Trophoblast cell (in vitro differentiated cells and primary cell): ENCODE measurements at regions not wholly inside any gene's neighbourhood (a gene's known extent, or its start where the extent isn't known, plus 50 kb on each side); places are given as distances from the start of the nearest gene placed in this dataset.
A peak's percentile ranks its signal among the peaks of the same experiment; 100 is the strongest.

Experiments
- DNase-seq, 2 donors: peaks; one replicate each; pipeline ENCODE4 v3.0.0-alpha.2; 2016
- H2AFZ ChIP-seq: 2 replicates; pipeline ENCODE4 v1.6.1; 2013; ENCODE audit warnings: low read length, moderate library complexity, mild to moderate bottlenecking; ENCODE audit not compliant: insufficient read depth, poor library complexity
- H2AK5ac ChIP-seq: 2 replicates; pipeline ENCODE4 v1.6.1; 2013; ENCODE audit warnings: mild to moderate bottlenecking, low read length
- H2BK120ac ChIP-seq: 2 replicates; pipeline ENCODE4 v1.6.1; 2013; ENCODE audit warnings: low read length, mild to moderate bottlenecking, moderate library complexity; ENCODE audit not compliant: insufficient read depth, poor library complexity
- H2BK12ac ChIP-seq: 2 replicates; pipeline ENCODE4 v1.6.1; 2013; ENCODE audit warnings: mild to moderate bottlenecking, low read length, moderate library complexity
- H2BK5ac ChIP-seq: 2 replicates; pipeline ENCODE4 v1.6.1; 2013; ENCODE audit warnings: low read length, low read depth, moderate library complexity, mild to moderate bottlenecking; ENCODE audit not compliant: poor library complexity
- H3K14ac ChIP-seq: 2 replicates; pipeline ENCODE4 v1.6.1; 2013; ENCODE audit warnings: mild to moderate bottlenecking, low read length
- H3K18ac ChIP-seq: 2 replicates; pipeline ENCODE4 v1.6.1; 2013; ENCODE audit warnings: mild to moderate bottlenecking, low read length
- H3K23ac ChIP-seq: 2 replicates; pipeline ENCODE4 v1.6.1; 2013; ENCODE audit warnings: low read length
- H3K27ac ChIP-seq: 2 replicates; pipeline ENCODE4 v1.5.1; 2013; ENCODE audit warnings: low read depth, mild to moderate bottlenecking, inconsistent platforms, low read length, moderate library complexity
- H3K27me3 ChIP-seq: 2 replicates; pipeline ENCODE4 v1.6.1; 2013; ENCODE audit warnings: inconsistent platforms, mild to moderate bottlenecking, low read length, moderate library complexity; ENCODE audit not compliant: insufficient read depth
- H3K36me3 ChIP-seq, 2 experiments: 1 replicate in 1 of 2; 2 replicates in 1 of 2; pipeline ENCODE4 v1.6.1; 2013; ENCODE audit warnings: low read length in 2 of 2, mild to moderate bottlenecking in 2 of 2, moderate library complexity in 1 of 2; ENCODE audit not compliant: insufficient read depth in 2 of 2, control insufficient read depth in 1 of 2
- H3K4ac ChIP-seq: 2 replicates; pipeline ENCODE4 v1.6.1; 2013; ENCODE audit warnings: low read depth, mild to moderate bottlenecking, low read length, moderate library complexity
- H3K4me1 ChIP-seq, 2 experiments: 1 replicate in 1 of 2; 2 replicates in 1 of 2; pipeline ENCODE4 v1.6.1; 2013; ENCODE audit warnings: low read length in 2 of 2, mild to moderate bottlenecking in 2 of 2, moderate library complexity in 1 of 2; ENCODE audit not compliant: insufficient read depth in 2 of 2, control insufficient read depth in 1 of 2
- H3K4me2 ChIP-seq: 2 replicates; pipeline ENCODE4 v1.6.1; 2013; ENCODE audit warnings: inconsistent platforms, mild to moderate bottlenecking, low read length, moderate library complexity
- H3K4me3 ChIP-seq: 2 replicates; pipeline ENCODE4 v1.5.1; 2013; ENCODE audit warnings: mild to moderate bottlenecking, low read depth, low read length, inconsistent platforms
- H3K79me1 ChIP-seq: one replicate; pipeline ENCODE4 v1.6.1; 2013; ENCODE audit warnings: low read length
- H3K79me2 ChIP-seq: 2 replicates; pipeline ENCODE4 v1.6.1; 2013; ENCODE audit warnings: low read length, mild to moderate bottlenecking; ENCODE audit not compliant: control insufficient read depth, insufficient read depth, poor library complexity
- H3K9ac ChIP-seq: 2 replicates; pipeline ENCODE4 v1.6.1; 2013; ENCODE audit warnings: mild to moderate bottlenecking, low read length
- H3K9me3 ChIP-seq: 2 replicates; pipeline ENCODE4 v1.6.1; 2013; ENCODE audit warnings: low read depth, mild to moderate bottlenecking, control low read depth, inconsistent platforms, low read length; ENCODE audit not compliant: insufficient read depth
- H4K12ac ChIP-seq: 2 replicates; pipeline ENCODE4 v1.6.1; 2013; ENCODE audit warnings: low read depth, mild to moderate bottlenecking, low read length, moderate library complexity
- H4K8ac ChIP-seq: 2 replicates; pipeline ENCODE4 v1.6.1; 2013; ENCODE audit warnings: low read depth, mild to moderate bottlenecking, low read length, moderate library complexity
- H4K91ac ChIP-seq: one replicate; pipeline ENCODE4 v1.6.1; 2013; ENCODE audit warnings: low read depth, mild to moderate bottlenecking, low read length, moderate library complexity
- WGBS: extraction: QIAGEN DNeasy Blood & Tissue Kit; methylation state at CpG from one replicate; pipeline ENCODE4 v1.1.7; 2013; ENCODE audit warnings: missing lambda C conversion rate; ENCODE audit not compliant: insufficient read length, insufficient coverage; ENCODE audit errors: extremely low coverage; 5-methylcytosine and 5-hydroxymethylcytosine counted together

DNA sequence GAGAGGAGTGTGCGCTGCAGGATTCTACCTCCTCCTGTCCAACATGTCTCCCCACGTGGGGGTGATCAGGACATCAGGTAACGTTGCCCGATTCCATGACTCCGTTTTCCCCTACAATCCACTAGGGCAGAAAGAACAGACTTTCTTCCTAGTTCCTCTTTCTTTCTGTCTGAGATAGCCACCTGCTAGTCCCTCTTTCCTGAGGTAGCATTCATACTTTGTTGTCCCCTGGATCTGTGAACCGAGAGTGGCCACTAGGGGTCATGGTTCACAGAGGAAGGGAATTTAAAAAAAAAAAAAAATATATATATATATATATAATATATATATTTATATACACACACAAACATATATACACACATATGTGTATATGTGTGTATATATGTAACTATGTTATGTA lies 210.0 kb upstream of the ZNF521 start:
- Histone ChIP-seq H3K27me3 (no peaks in the 10 kb centered on the region), H3K36me3 (no peaks in the 10 kb centered on the region), H4K91ac (peak overlapping the region; percentile 53), H2BK12ac (peak overlapping the region; percentile 61), H3K79me1 (no peaks in the 10 kb centered on the region), H2BK120ac (peak overlapping the region; percentile 16), H3K4ac (no peak overlapping the region), H3K18ac (no peak overlapping the region), H2BK5ac (peak overlapping the region; percentile 35), H3K4me3 (no peak overlapping the region), H4K8ac (no peak overlapping the region), H3K9me3 (no peaks in the 10 kb centered on the region), H3K4me2 (no peak overlapping the region), H3K23ac (no peak overlapping the region), H3K9ac (no peak overlapping the region), H3K4me1 (peaks cover 2 to 5% of the 10 kb centered on the region in 2 experiments), H2AFZ (no peak overlapping the region), H3K27ac (no peak overlapping the region), H3K14ac (no peak overlapping the region), H2AK5ac (peak overlapping the region; percentile 56), H4K12ac (no peak overlapping the region), H3K79me2 (no peaks in the 10 kb centered on the region)
- no CpG with 5 or more reads among the region's 6 CpGs for WGBS
- peak; percentile 5 to 55 for DNase-seq

DNA sequence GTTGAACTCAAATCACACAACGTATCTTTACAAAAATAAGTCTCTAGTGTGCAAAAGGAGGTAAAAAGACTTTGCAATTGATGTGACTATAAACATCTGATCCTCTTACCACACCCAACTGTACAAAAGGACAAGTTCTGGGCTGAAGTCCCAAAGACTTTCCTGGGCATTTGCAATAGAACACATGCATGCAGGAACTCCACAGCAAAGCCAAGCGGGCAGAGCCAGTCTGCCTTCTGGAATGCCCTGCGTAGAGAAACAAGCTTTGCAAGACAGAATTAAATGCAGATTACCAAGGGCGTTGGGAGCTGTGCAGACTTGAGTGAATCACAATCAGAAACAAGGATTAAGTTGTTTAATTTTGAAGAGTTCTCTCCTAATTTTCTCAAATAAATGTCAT lies 208.4 kb upstream of the ZNF521 start:
- H3K27me3 ChIP-seq = no peaks in the 10 kb centered on the region
- H2AFZ ChIP-seq = no peak overlapping the region
- no peaks in the 10 kb centered on the region for H3K36me3 ChIP-seq
- DNase-seq = no peak
- H3K4me1 ChIP-seq = peaks cover 2 to 5% of the 10 kb centered on the region in 2 experiments
- no peak overlapping the region for H2BK5ac ChIP-seq
- no peak overlapping the region for H3K18ac ChIP-seq
- no peak overlapping the region for H3K23ac ChIP-seq
- H3K9me3 ChIP-seq = no peaks in the 10 kb centered on the region
- no peak overlapping the region for H4K91ac ChIP-seq
- no peaks in the 10 kb centered on the region for H3K79me2 ChIP-seq
- H3K79me1 ChIP-seq = no peaks in the 10 kb centered on the region
- no peak overlapping the region for H4K12ac ChIP-seq
- H3K4me3 ChIP-seq = no peak overlapping the region
- no peak overlapping the region for H3K9ac ChIP-seq
- no peak overlapping the region for H2BK12ac ChIP-seq
- H2BK120ac ChIP-seq = peak overlapping the region; percentile 74
- no peak overlapping the region for H3K4me2 ChIP-seq
- WGBS = no CpG with 5 or more reads among the region's 4 CpGs
- no peak overlapping the region for H3K4ac ChIP-seq
- no peak overlapping the region for H2AK5ac ChIP-seq
- no peak overlapping the region for H3K14ac ChIP-seq
- no peak overlapping the region for H4K8ac ChIP-seq
- no peak overlapping the region for H3K27ac ChIP-seq

DNA sequence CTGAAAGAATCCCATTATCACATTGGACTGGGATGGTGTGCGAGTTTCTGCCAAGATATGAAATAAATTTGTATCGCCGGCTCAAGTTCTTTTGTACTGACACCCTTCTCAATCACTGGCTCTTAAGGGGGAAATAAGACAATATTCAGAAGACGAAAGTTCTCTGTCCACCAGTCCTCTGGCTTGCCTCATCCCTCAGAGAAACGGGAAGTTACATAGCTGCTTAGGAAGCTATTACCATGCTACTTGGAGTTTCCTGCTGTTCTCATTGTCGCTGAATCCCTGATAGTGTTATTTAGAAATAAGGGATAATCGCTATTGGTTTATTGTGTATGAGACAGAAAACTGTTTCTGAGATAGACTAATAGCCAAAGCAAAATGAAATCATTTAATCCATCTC lies 205.0 kb upstream of the ZNF521 start:
- no peaks in the 10 kb centered on the region for H3K79me2 ChIP-seq
- H3K36me3 ChIP-seq = no peaks in the 10 kb centered on the region
- H3K4ac ChIP-seq = no peak overlapping the region
- H2BK5ac ChIP-seq = no peak overlapping the region
- no peak overlapping the region for H3K14ac ChIP-seq
- H4K8ac ChIP-seq = no peak overlapping the region
- H2BK120ac ChIP-seq = no peak overlapping the region
- no peak for DNase-seq
- no peak overlapping the region for H3K27ac ChIP-seq
- H2AFZ ChIP-seq = no peak overlapping the region
- H2BK12ac ChIP-seq = no peak overlapping the region
- H3K4me1 ChIP-seq = peaks cover 2 to 5% of the 10 kb centered on the region in 2 experiments
- H3K79me1 ChIP-seq = no peaks in the 10 kb centered on the region
- no peaks in the 10 kb centered on the region for H3K9me3 ChIP-seq
- H3K4me2 ChIP-seq = no peak overlapping the region
- no peak overlapping the region for H3K18ac ChIP-seq
- no peak overlapping the region for H4K12ac ChIP-seq
- H3K4me3 ChIP-seq = no peak overlapping the region
- H3K9ac ChIP-seq = no peak overlapping the region
- no peaks in the 10 kb centered on the region for H3K27me3 ChIP-seq
- no peak overlapping the region for H3K23ac ChIP-seq
- no peak overlapping the region for H4K91ac ChIP-seq
- WGBS = no CpG with 5 or more reads among the region's 7 CpGs
- H2AK5ac ChIP-seq = no peak overlapping the region

GRCh38 chr18:25553631-25554263 lies 201.8 kb upstream of the ZNF521 start:
- Histone ChIP-seq H4K91ac (no peak overlapping the region), H3K79me2 (no peaks in the 10 kb centered on the region), H4K8ac (no peak overlapping the region), H3K4me2 (no peak overlapping the region), H2AK5ac (no peak overlapping the region), H3K4me1 (no peaks in the 10 kb centered on the region), H3K79me1 (no peaks in the 10 kb centered on the region), H3K27me3 (no peaks in the 10 kb centered on the region), H3K18ac (no peak overlapping the region), H3K27ac (no peak overlapping the region), H3K36me3 (no peaks in the 10 kb centered on the region), H3K23ac (no peak overlapping the region), H4K12ac (no peak overlapping the region), H2BK5ac (no peak overlapping the region), H3K4me3 (no peak overlapping the region), H3K14ac (no peak overlapping the region), H2BK120ac (no peak overlapping the region), H3K9me3 (no peaks in the 10 kb centered on the region), H3K9ac (no peak overlapping the region), H2AFZ (no peak overlapping the region), H2BK12ac (no peak overlapping the region), H3K4ac (no peak overlapping the region)
- peak in 1 of 2 donors; percentile 39 for DNase-seq
- no CpG with 5 or more reads among the region's 1 CpG for WGBS
